OCI-LY3 (cell line): ENCODE measurements at regions not wholly inside any gene's neighbourhood (a gene's known extent, or its start where the extent isn't known, plus 50 kb on each side); places are given as distances from the start of the nearest gene placed in this dataset.

Experiments used
- H2AFZ ChIP-seq: fragments of 200-600, 300-600 bp; shearing (Covaris generic); 2 replicates; pipeline ENCODE4 v1.6.0; 2014; ENCODE audit warnings: antibody characterized with exemption, low read depth, low read length
- H3K27ac ChIP-seq: fragments of 200-600, 300-600 bp; sonication (generic); 2 replicates; pipeline ENCODE4 v1.5.1; 2014; ENCODE audit warnings: mild to moderate bottlenecking, low read length, moderate library complexity, mixed read lengths
- H3K27me3 ChIP-seq: fragments of 200-600, 300-600 bp; sonication (generic); 2 replicates; pipeline ENCODE4 v1.6.1; 2014; ENCODE audit warnings: low read depth, low read length, mixed read lengths
- H3K36me3 ChIP-seq: fragments of 200-600, 300-600 bp; sonication (generic); replicated peaks from 2 replicates; pipeline ENCODE3; 2014; ENCODE audit warnings: low read depth, low read length, mixed read lengths
- H3K4me1 ChIP-seq: fragments of 300-600, 200-600 bp; sonication (generic); 2 replicates; pipeline ENCODE4 v1.6.1; 2014; ENCODE audit warnings: low read length, mixed read lengths
- H3K4me2 ChIP-seq: fragments of 200-600, 300-600 bp; sonication (generic); 2 replicates; pipeline ENCODE4 v1.6.1; 2014; ENCODE audit warnings: low read length, mixed read lengths
- H3K4me3 ChIP-seq: fragments of 300-600, 200-600 bp; sonication (generic); 2 replicates; pipeline ENCODE4 v1.5.1; 2014; ENCODE audit warnings: antibody characterized with exemption, mild to moderate bottlenecking, low read length, moderate library complexity
- H3K79me2 ChIP-seq: fragments of 300-600, 200-600 bp; shearing (Covaris generic); 2 replicates; pipeline ENCODE4 v1.6.1; 2014; ENCODE audit warnings: mild to moderate bottlenecking, low read length, mixed read lengths
- H3K9ac ChIP-seq: fragments of 300-600, 200-600 bp; shearing (Covaris generic); 2 replicates; pipeline ENCODE4 v1.6.0; 2014; ENCODE audit warnings: mild to moderate bottlenecking, low read length, moderate library complexity
- H3K9me3 ChIP-seq: fragments of 200-600, 300-600 bp; shearing (Covaris generic); 2 replicates; pipeline ENCODE4 v1.6.1; 2014; ENCODE audit warnings: low read length, mixed read lengths; ENCODE audit not compliant: insufficient read depth
- H4K20me1 ChIP-seq: fragments of 200-600, 300-600 bp; sonication (generic); 2 replicates; pipeline ENCODE4 v1.6.1; 2016; ENCODE audit warnings: low read length, mixed read lengths; ENCODE audit not compliant: insufficient read depth
- CTCF ChIP-seq: fragments of 200-600, 300-600 bp; sonication (generic); IDR thresholded peaks from 2 replicates; pipeline ENCODE4 v1.5.1; 2014; ENCODE audit warnings: antibody characterized with exemption, low read length, low read depth
- EZH2phosphoT487 ChIP-seq: fragments of 200-600 bp; shearing (Covaris generic); IDR thresholded peaks from 2 replicates; pipeline ENCODE4 v1.6.1; 2018; ENCODE audit warnings: antibody characterized with exemption, mixed run types, low read depth

DNA sequence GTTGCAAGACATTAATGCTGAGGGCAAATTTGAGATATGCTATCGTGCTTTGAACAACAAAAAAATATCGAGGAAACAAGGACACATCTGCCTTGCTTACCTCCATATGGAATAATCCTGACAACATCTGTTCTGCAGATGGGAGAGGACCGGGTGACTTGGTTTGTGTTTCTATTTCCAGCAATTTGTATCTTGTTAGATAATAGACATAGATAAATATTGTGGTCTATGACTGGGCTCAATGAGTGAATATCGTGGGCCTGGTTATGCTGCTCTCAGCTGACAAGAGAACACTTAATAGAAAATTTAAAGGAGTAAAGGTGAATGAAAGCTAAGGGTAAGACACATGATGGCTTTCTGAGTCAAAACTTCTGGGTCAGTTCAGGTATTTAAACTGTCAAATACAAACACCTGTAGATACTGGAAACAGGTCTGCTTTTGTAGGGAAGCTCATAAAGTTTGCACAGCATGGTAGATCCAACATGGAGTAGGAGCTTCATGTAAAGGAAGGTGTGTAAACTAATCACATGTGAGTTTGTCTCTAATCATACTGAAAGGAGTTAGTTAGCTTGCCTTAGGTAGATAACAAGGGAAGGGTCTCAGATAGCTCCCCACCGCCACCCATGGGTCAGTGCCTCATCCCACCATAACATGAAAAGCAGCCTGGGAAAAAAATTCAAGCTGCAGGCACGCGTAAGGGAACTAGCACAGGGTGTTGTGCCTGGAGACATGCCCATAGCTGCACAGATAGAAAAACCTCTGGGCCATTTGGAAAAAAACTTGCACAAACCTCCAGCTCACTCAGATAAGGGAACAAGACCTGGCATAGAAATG lies 904.1 kb upstream of the EPHA5 start:
- no peaks in the 10 kb centered on the region for H4K20me1 ChIP-seq
- H3K79me2 ChIP-seq = no peaks in the 10 kb centered on the region
- H3K36me3 ChIP-seq = no peaks in the 10 kb centered on the region
- H3K27ac ChIP-seq = no peak overlapping the region
- no peak overlapping the region for H3K4me2 ChIP-seq
- no peaks in the 10 kb centered on the region for H3K9me3 ChIP-seq
- TF ChIP-seq CTCF = no peak
- no peak for TF ChIP-seq EZH2phosphoT487
- no peak overlapping the region for H3K9ac ChIP-seq
- H3K27me3 ChIP-seq = no peaks in the 10 kb centered on the region
- H3K4me1 ChIP-seq = no peaks in the 10 kb centered on the region
- H2AFZ ChIP-seq = no peak overlapping the region
- no peak overlapping the region for H3K4me3 ChIP-seq

GRCh38 chr4:66572949-66573348 lies 902.7 kb upstream of the EPHA5 start:
- H3K9me3 ChIP-seq = no peaks in the 10 kb centered on the region
- TF ChIP-seq EZH2phosphoT487 (no peak), CTCF (no peak)
- H2AFZ ChIP-seq = no peak overlapping the region
- no peaks in the 10 kb centered on the region for H3K79me2 ChIP-seq
- no peaks in the 10 kb centered on the region for H3K27me3 ChIP-seq
- H4K20me1 ChIP-seq = no peaks in the 10 kb centered on the region
- no peak overlapping the region for H3K4me2 ChIP-seq
- no peak overlapping the region for H3K9ac ChIP-seq
- H3K27ac ChIP-seq = no peak overlapping the region
- no peaks in the 10 kb centered on the region for H3K36me3 ChIP-seq
- no peaks in the 10 kb centered on the region for H3K4me1 ChIP-seq
- H3K4me3 ChIP-seq = no peak overlapping the region

- no peak overlapping the region for H3K4me2 ChIP-seq
- no peak overlapping the region for H3K4me3 ChIP-seq
- TF ChIP-seq EZH2phosphoT487 = no peak
- TF ChIP-seq CTCF = no peak
- H3K9ac ChIP-seq = no peak overlapping the region
- no peaks in the 10 kb centered on the region for H3K9me3 ChIP-seq
- H3K79me2 ChIP-seq = no peaks in the 10 kb centered on the region
- no peaks in the 10 kb centered on the region for H3K36me3 ChIP-seq
- H2AFZ ChIP-seq = no peak overlapping the region
- H3K27me3 ChIP-seq = no peaks in the 10 kb centered on the region
- no peaks in the 10 kb centered on the region for H3K4me1 ChIP-seq
- H3K27ac ChIP-seq = no peak overlapping the region
- H4K20me1 ChIP-seq = no peaks in the 10 kb centered on the region
Measured at GRCh38 chr4:66571145-66571695, 900.9 kb upstream of the EPHA5 start.

DNA sequence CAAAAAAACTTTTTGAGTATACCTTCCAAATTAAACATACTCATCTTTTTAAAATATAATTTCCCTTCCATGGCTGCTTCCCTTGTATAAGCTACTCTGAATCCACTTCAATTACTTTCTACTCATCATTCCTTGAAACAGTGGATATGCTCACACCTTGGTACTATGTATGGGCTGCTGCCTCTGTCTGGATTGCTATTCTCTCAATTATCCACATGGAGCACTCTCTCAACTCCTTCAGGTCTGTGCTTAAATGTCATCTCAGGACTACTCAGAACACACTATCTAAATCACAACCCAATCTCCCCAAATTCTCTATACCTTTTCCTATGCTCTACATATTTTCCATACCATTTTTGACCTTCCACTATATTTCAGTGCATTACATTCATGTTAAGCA lies 898.9 kb upstream of the EPHA5 start:
- Histone ChIP-seq H3K79me2 (no peaks in the 10 kb centered on the region), H3K27me3 (no peaks in the 10 kb centered on the region), H3K27ac (no peak overlapping the region), H3K4me3 (no peak overlapping the region), H3K36me3 (no peaks in the 10 kb centered on the region), H3K4me1 (no peaks in the 10 kb centered on the region), H4K20me1 (no peaks in the 10 kb centered on the region), H3K9ac (no peak overlapping the region), H3K4me2 (no peak overlapping the region), H3K9me3 (no peaks in the 10 kb centered on the region), H2AFZ (no peak overlapping the region)
- no peak for TF ChIP-seq EZH2phosphoT487
- no peak for TF ChIP-seq CTCF
